Transverse colon (tissue), 4 donors: ENCODE measurements at regions not wholly inside any gene's neighbourhood (a gene's known extent, or its start where the extent isn't known, plus 50 kb on each side); places are given as distances from the start of the nearest gene placed in this dataset.

Experiments used
- DNase-seq: peaks from one replicate; pipeline ENCODE4 v3.0.0-alpha.2; 2019
- H3K27ac ChIP-seq, 4 donors: fragments of 200-600 bp; sonication (generic); 2 replicates each; pipeline ENCODE4 v1.5.1; 2016 to 2018; ENCODE audit warnings: inconsistent platforms in 4 of 4
- H3K27me3 ChIP-seq: fragments of 200-600 bp; sonication (generic); 2 replicates; pipeline ENCODE4 v1.5.1; 2017; ENCODE audit warnings: inconsistent platforms
- H3K36me3 ChIP-seq, 4 donors: fragments of 200-600 bp; sonication (generic); 2 replicates each; pipeline ENCODE4 v1.5.1; 2017 to 2019; ENCODE audit warnings: inconsistent platforms in 4 of 4
- H3K4me1 ChIP-seq, 4 donors: fragments of 200-600 bp; sonication (generic); 2 replicates each; pipeline ENCODE4 v1.5.1; 2017 to 2020; ENCODE audit warnings: inconsistent platforms in 4 of 4
- H3K4me3 ChIP-seq, 4 donors: fragments of 200-600 bp; sonication (generic); 1 replicate in 1 of 4; 2 replicates in 3 of 4; pipeline versions ENCODE4 v1.5.1 to v1.6.1; 2017 to 2019; ENCODE audit warnings: inconsistent platforms in 4 of 4
- H3K9me3 ChIP-seq, 2 donors: fragments of 200-600 bp; sonication (generic); 2 replicates each; pipeline ENCODE4 v1.5.1; 2017 to 2019; ENCODE audit warnings: inconsistent platforms in 2 of 2
- EP300 ChIP-seq: sonication (generic); formaldehyde crosslinking; IDR thresholded peaks from one replicate; pipeline ENCODE4 v1.6.1; 2017; ENCODE audit warnings: antibody characterized with exemption, low read depth
- POLR2A ChIP-seq: fragments of 450-650 bp; IDR thresholded peaks from one replicate; pipeline ENCODE4 v1.6.1; 2016; ENCODE audit warnings: antibody characterized with exemption, mild to moderate bottlenecking, moderate library complexity
- POLR2AphosphoS5 ChIP-seq, 3 donors: sonication (generic); formaldehyde crosslinking; IDR thresholded peaks; one replicate each; pipeline ENCODE4 v1.6.1; 2016; ENCODE audit warnings: antibody characterized with exemption in 3 of 3
- WGBS, 2 donors: methylation state at CpG; one replicate each; pipeline ENCODE4 v1.1.5; 2018; ENCODE audit warnings: low coverage in 1 of 2; 5-methylcytosine and 5-hydroxymethylcytosine counted together
- in situ Hi-C, 4 donors: fragments of 200-750 bp; cut with MboI; loops; one replicate each; pipeline versions ENCODE4 v1.15.0 to v1.15.1; 2017; ENCODE audit warnings: low sequenced_read_pairs in 3 of 4, low pct_ligation_motif_present in 1 of 4, low pct_unique_long_range_greater_than_20kb in 1 of 4
- intact Hi-C: fragments of 100-400 bp; cut with DNase I; formaldehyde crosslinking; loops from one replicate; pipeline ENCODE4 v1.15.1; 2023; ENCODE audit warnings: low total_unique reads
- TF ChIP-seq, protein P1 (sequence below), 5 experiments: fragments of 200-600 bp in 3 of 5; fragments of 450-650 bp in 2 of 5; sonication (generic) in 3 of 5; IDR thresholded peaks; 1 replicate in 2 of 5; 2 replicates in 3 of 5; pipeline ENCODE4 v1.5.1; 2016 to 2017; ENCODE audit warnings: antibody characterized with exemption in 5 of 5, inconsistent platforms in 3 of 5, mild to moderate bottlenecking in 2 of 5, moderate library complexity in 1 of 5

DNA sequence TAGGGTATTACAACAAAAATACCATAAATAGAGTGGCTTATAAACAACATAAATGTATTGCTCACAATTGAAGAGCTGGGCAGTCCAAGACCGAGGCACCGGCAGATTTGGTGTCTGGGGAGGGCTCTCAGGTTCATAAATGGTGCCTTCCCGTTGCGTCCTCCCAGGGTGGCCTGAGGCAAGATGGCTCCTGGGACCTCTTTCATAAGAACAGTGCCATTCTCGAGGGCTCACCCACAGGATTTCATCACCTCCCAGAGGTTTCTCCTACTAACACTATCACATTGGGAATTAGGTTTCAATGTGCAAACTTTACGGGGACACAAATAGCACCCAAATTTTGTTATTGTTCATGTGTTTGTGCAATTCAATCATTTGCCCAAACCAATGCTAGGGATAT lies 793.5 kb upstream of the HS6ST1 start:
- Histone ChIP-seq H3K27me3 (no peaks in the 10 kb centered on the region), H3K27ac (no peak overlapping the region), H3K4me3 (no peak overlapping the region), H3K36me3 (no peaks in the 10 kb centered on the region), H3K9me3 (no peaks in the 10 kb centered on the region), H3K4me1 (no peaks in the 10 kb centered on the region)
- no peak for DNase-seq
- intact Hi-C loops (no loop called here), in situ Hi-C loops (no loop called here)
- 88% methylated on average over 6 of the region's 6 CpGs; no CpG with 5 or more reads in 1 of the 2 donors for WGBS, 2 donors
- TF ChIP-seq, protein P1, sequence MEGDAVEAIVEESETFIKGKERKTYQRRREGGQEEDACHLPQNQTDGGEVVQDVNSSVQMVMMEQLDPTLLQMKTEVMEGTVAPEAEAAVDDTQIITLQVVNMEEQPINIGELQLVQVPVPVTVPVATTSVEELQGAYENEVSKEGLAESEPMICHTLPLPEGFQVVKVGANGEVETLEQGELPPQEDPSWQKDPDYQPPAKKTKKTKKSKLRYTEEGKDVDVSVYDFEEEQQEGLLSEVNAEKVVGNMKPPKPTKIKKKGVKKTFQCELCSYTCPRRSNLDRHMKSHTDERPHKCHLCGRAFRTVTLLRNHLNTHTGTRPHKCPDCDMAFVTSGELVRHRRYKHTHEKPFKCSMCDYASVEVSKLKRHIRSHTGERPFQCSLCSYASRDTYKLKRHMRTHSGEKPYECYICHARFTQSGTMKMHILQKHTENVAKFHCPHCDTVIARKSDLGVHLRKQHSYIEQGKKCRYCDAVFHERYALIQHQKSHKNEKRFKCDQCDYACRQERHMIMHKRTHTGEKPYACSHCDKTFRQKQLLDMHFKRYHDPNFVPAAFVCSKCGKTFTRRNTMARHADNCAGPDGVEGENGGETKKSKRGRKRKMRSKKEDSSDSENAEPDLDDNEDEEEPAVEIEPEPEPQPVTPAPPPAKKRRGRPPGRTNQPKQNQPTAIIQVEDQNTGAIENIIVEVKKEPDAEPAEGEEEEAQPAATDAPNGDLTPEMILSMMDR (IDR thresholded peaks at IDR 0.05) = no peak
- no peak for TF ChIP-seq EP300
- TF ChIP-seq POLR2A = no peak
- TF ChIP-seq POLR2AphosphoS5 (IDR thresholded peaks at IDR 0.05) = no peak

DNA sequence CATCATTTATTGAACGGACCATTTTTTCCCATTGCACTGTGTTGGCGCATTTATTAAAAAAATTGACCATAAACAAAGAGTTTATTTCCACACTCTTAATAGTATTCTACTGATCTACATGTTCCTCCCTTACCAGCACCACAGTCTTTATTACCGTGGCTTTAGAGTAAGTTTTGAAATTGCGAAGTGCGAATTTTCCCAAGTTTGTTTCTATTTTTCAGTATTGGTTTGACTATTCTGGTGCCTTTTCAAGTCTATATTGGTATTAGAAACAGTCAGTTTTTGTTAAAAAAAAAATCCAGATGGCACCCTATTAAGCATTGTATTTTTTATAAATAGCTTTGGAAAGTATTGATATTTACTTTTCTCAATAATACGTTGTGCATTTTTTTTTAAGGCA lies 795.1 kb upstream of the HS6ST1 start:
- Histone ChIP-seq H3K4me1 (no peaks in the 10 kb centered on the region), H3K4me3 (no peak overlapping the region), H3K27ac (no peak overlapping the region), H3K9me3 (no peaks in the 10 kb centered on the region), H3K36me3 (no peaks in the 10 kb centered on the region), H3K27me3 (no peaks in the 10 kb centered on the region)
- DNase-seq = no peak
- no peak for TF ChIP-seq EP300
- no peak for TF ChIP-seq POLR2AphosphoS5 (IDR thresholded peaks at IDR 0.05)
- in situ Hi-C loops (no loop called here), intact Hi-C loops (no loop called here)
- 79 to 85% methylated on average over 6 of the region's 6 CpGs for WGBS, 2 donors

DNA sequence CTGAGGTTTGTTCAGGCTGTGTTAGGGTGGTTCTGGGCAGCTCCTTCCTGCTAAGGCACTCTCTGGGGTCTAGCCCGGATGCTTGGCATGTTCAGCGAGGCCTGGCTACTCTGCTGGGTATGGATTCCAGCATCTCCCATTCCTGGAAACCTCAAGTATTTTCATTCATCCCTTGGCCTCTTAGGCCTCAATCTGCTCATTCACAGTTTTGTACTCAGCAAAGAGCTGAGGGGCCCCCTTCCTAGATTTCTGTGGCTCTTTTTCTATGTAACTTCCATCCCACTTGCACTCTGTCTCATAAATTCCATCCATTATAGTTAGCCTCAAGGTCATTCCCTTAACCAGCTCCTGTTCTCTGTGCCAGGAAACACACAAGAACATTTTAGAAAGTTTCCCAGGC lies 798.8 kb upstream of the HS6ST1 start:
- TF ChIP-seq EP300 (no peak), POLR2AphosphoS5 (IDR thresholded peaks at IDR 0.05) (no peak), POLR2A (no peak)
- TF ChIP-seq, protein P1 (IDR thresholded peaks at IDR 0.05) = no peak
- no peaks in the 10 kb centered on the region for H3K9me3 ChIP-seq
- H3K4me3 ChIP-seq = no peak overlapping the region
- no peak for DNase-seq
- no peaks in the 10 kb centered on the region for H3K36me3 ChIP-seq
- WGBS, 2 donors = 42 to 72% methylated on average over 2 of the region's 2 CpGs
- intact Hi-C loops = no loop called here
- in situ Hi-C loops = no loop called here
- no peak overlapping the region for H3K27ac ChIP-seq
- H3K4me1 ChIP-seq = no peaks in the 10 kb centered on the region
- no peaks in the 10 kb centered on the region for H3K27me3 ChIP-seq

DNA sequence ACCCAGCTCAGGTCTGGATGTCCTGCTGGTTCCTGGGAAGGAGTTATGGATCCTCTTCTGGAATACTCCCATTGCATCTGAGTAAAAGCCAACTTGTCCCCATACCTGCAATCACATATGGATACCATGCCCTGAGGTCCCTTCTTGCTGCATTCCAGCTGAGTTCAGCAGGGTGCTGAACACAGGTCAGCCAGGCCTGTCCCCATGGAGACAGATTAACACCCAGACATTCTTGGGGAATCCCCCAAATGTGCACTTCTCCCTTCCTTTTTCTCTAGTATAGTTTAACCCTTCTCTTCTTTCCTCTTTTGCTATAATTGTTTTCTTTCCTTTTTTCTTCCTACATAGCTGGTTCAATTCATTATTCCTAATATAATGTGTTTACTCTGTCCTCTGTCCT lies 799.6 kb upstream of the HS6ST1 start:
- TF ChIP-seq EP300 = no peak
- TF ChIP-seq POLR2A = no peak
- TF ChIP-seq, protein P1 (IDR thresholded peaks at IDR 0.05) = no peak
- no peak for TF ChIP-seq POLR2AphosphoS5 (IDR thresholded peaks at IDR 0.05)
- in situ Hi-C loops (no loop called here), intact Hi-C loops (loop anchor here (1.0 kb wide), 1 partner anchor 39 kb away; no protein-coding TSS in a partner anchor)
- no peak for DNase-seq
- H3K4me1 ChIP-seq = no peaks in the 10 kb centered on the region
- no peaks in the 10 kb centered on the region for H3K27me3 ChIP-seq
- H3K36me3 ChIP-seq = no peaks in the 10 kb centered on the region
- H3K9me3 ChIP-seq = no peaks in the 10 kb centered on the region
- no peak overlapping the region for H3K27ac ChIP-seq
- H3K4me3 ChIP-seq = no peak overlapping the region

DNA sequence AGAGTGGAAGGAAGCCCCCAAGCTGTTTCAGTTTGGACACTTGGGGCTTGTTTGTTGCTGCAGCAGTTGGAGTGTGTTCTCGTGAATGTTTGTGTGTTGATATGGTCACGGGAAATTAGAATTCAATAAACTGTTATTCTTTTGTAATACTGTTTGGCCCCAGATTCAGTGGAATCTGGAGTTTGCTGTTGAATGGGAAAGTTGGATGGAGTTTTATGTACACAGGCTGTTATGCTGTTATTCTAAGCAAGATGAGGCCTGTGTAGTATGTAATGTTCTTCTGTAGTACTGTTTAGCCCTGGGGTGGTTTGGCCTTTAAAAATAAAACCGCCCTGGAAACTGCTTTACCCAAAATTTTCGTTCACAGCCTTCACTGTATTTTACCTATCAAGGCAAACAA lies 810.4 kb upstream of the HS6ST1 start:
- Histone ChIP-seq H3K4me3 (no peak overlapping the region), H3K27me3 (no peaks in the 10 kb centered on the region), H3K27ac (no peak overlapping the region), H3K9me3 (no peaks in the 10 kb centered on the region), H3K36me3 (no peaks in the 10 kb centered on the region), H3K4me1 (no peaks in the 10 kb centered on the region)
- intact Hi-C loops = no loop called here
- in situ Hi-C loops = no loop called here
- DNase-seq = no peak
- no peak for TF ChIP-seq POLR2A
- TF ChIP-seq EP300 = no peak
- TF ChIP-seq POLR2AphosphoS5 (IDR thresholded peaks at IDR 0.05) = no peak
- TF ChIP-seq, protein P1 (IDR thresholded peaks at IDR 0.05) = no peak
- WGBS, 2 donors = 67 to 78% methylated on average over 4 of the region's 4 CpGs
